ENCODE measurements at regions not wholly inside any gene's neighbourhood (a gene's known extent, or its start where the extent isn't known, plus 50 kb on each side); places are given as distances from the start of the nearest gene placed in this dataset.
"Not testable (repeated sequence)": the region's sequence is repeated elsewhere in the genome, so short reads cannot be mapped to it uniquely, and the experiment has no call there.

DNA sequence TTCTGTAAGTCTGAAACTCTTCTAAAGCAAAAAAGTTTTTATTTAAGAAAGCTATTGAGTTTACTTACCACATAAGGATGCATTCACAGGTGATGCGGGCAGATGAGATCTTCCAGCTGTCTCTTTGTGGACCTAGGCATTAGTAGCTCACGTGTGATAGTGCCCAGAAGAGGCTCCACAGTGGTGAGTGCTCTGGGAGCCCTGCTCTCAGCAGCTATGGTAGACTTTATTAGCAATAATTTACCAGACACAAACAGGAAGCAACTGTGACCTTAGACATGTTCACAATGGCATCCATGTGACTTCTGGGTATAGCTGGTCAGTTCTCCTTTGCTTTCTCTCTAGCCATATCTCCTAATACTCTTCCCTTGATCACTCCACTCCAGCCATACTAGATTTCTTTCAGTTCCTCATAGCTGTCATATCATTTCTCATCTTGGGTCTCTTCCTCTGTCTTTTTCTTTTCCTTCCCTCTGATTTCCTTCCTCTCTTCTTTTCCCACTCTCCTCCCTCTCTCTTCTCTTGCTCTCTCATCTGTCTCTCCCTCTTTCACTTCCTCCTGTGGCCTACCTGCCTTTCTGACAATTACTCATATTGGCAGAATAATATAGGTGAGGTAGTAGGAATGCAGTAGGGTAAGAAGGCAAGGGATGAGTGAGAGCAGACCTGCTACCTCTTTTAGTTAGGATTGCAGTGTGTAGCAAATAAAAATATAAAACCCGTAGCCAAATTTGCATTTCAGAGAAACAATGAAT, 75.2 kb upstream of the SCAF11 start:
- no peaks in the 10 kb centered on the region for H3K27me3 ChIP-seq (replicated peaks)
- in situ Hi-C loops (cut with HindIII; ENCODE audit: low pct_ligation_motif_present, low sequenced_read_pairs) = no loop called here
- DNase-seq = no peak
- no peak overlapping the region for H3K27ac ChIP-seq
- TF ChIP-seq, protein P1, sequence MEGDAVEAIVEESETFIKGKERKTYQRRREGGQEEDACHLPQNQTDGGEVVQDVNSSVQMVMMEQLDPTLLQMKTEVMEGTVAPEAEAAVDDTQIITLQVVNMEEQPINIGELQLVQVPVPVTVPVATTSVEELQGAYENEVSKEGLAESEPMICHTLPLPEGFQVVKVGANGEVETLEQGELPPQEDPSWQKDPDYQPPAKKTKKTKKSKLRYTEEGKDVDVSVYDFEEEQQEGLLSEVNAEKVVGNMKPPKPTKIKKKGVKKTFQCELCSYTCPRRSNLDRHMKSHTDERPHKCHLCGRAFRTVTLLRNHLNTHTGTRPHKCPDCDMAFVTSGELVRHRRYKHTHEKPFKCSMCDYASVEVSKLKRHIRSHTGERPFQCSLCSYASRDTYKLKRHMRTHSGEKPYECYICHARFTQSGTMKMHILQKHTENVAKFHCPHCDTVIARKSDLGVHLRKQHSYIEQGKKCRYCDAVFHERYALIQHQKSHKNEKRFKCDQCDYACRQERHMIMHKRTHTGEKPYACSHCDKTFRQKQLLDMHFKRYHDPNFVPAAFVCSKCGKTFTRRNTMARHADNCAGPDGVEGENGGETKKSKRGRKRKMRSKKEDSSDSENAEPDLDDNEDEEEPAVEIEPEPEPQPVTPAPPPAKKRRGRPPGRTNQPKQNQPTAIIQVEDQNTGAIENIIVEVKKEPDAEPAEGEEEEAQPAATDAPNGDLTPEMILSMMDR (IDR thresholded peaks at IDR 0.05; ENCODE audit: low read depth, low read length, missing control alignments) = no peak
- no peak overlapping the region for H3K4me3 ChIP-seq (ENCODE audit: low read depth, low read length)
- H3K36me3 ChIP-seq (replicated peaks) = no peaks in the 10 kb centered on the region

DNA sequence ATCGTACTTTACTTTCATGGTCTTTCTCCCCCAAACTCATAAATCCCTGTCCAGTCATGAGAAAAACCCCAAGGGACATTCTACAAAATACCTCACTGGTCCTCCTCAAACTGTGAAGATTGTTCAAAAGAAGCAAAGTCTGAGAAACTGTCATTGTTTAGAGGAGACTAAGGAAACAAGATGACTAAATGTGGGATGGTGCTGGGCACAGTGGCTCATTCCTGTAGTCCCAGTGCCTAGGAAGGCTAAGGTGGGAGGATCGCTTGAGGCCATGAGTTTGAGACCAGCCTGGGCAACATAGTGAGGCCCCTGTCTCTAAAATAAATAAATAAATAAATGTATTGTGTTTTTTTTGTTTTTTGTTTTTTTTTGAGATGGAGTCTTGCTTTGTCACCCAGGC, 74.2 kb upstream of the SCAF11 start:
- no peaks in the 10 kb centered on the region for H3K36me3 ChIP-seq (replicated peaks)
- H3K4me3 ChIP-seq (ENCODE audit: low read depth, low read length) = no peak overlapping the region
- DNase-seq = no peak
- H3K27me3 ChIP-seq (replicated peaks) = no peaks in the 10 kb centered on the region
- in situ Hi-C loops (cut with HindIII; ENCODE audit: low pct_ligation_motif_present, low sequenced_read_pairs) = no loop called here
- no peak overlapping the region for H3K27ac ChIP-seq
- TF ChIP-seq, protein P1 (IDR thresholded peaks at IDR 0.05; ENCODE audit: low read depth, low read length, missing control alignments) = no peak

DNA sequence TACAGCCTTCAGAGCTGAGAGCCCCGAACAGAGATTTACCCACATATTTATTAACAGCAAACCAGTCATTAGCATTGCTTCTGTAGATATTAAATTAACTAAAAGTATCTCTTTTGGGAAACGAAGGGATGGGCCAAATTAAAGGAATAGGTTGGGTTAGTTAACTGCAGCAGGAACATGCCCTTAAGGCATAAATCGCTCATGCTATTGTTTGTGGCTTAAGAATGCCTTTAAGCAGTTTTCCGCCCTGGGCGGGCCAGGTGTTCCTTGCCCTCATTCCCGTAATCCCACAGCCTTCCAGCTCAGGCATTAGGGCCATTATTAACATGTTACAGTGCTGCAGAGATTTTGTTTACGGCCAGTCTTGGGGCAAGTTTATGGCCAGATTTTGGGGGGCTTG, 68.3 kb upstream of the SCAF11 start:
- DNase-seq; H3K27ac ChIP-seq; H3K27me3 ChIP-seq (replicated peaks); H3K36me3 ChIP-seq (replicated peaks); in situ Hi-C loops (cut with HindIII; ENCODE audit: low pct_ligation_motif_present, low sequenced_read_pairs); H3K4me3 ChIP-seq (ENCODE audit: low read depth, low read length): not testable (repeated sequence)

DNA sequence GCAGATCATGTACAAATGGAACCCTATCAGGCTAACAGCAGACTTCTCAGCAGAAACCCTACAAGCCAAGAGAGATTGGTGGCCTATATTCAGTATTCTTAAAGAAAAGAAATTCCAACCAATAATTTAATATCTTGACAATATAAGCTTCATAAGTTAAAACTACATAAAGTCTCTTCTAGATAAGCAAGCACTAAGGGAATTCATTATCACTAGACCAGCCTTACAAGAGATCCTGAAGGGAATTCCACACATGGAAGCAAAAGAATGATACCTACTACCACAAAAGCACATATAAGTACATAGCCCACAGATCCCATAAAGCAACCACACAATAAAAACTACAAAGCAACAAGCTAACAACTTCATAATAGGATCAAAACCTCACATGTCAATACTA, 60.4 kb upstream of the SCAF11 start:
- no peaks in the 10 kb centered on the region for H3K36me3 ChIP-seq (replicated peaks)
- no peak overlapping the region for H3K4me3 ChIP-seq (ENCODE audit: low read depth, low read length)
- DNase-seq = no peak
- in situ Hi-C loops (cut with HindIII; ENCODE audit: low pct_ligation_motif_present, low sequenced_read_pairs) = no loop called here
- no peak overlapping the region for H3K27ac ChIP-seq
- TF ChIP-seq, protein P1 (IDR thresholded peaks at IDR 0.05; ENCODE audit: low read depth, low read length, missing control alignments) = no peak
- H3K27me3 ChIP-seq (replicated peaks) = no peaks in the 10 kb centered on the region

DNA sequence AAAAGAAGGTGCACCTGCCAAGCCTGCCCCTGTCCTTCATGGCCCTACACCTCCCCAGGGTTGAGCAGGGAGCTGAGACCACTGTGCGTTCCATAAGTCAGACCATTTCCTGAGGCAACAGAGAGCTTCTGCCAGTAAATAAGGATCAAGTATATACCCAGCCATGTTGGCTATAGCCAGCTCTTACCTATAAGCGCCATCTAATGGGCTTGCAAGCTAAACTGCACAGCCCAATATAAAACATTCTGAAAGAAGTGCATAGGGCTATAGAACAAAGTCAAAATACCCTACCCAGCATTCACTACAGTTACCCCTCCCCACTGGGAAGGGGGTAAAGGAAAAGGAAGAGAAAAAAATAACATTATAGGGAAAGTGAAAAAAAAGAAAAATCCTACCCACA, 59.3 kb upstream of the SCAF11 start:
- DNase-seq = no peak
- H3K4me3 ChIP-seq (ENCODE audit: low read depth, low read length) = no peak overlapping the region
- no peaks in the 10 kb centered on the region for H3K27me3 ChIP-seq (replicated peaks)
- no peak overlapping the region for H3K27ac ChIP-seq
- in situ Hi-C loops (cut with HindIII; ENCODE audit: low pct_ligation_motif_present, low sequenced_read_pairs) = no loop called here
- TF ChIP-seq, protein P1 (IDR thresholded peaks at IDR 0.05; ENCODE audit: low read depth, low read length, missing control alignments) = no peak
- no peaks in the 10 kb centered on the region for H3K36me3 ChIP-seq (replicated peaks)

DNA sequence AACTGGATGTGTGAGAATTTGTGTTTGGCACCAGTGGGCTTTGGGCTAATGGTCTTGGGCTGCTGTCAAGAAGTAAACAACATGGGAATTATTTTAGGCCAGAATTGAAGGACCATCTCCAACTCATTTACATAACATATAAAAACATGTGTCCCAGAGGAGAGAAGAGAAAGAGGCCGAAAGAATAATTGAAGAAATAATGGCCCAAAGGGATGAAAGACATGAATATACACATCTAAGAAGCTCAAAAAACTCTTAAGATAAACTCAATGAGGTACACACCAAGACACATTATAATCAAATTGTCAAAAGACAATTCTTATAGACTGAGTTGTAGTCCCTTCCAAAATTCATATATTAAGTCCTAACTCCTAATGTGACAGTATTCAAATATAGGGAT, 56.1 kb upstream of the SCAF11 start:
- Histone ChIP-seq H3K27ac (no peak overlapping the region), H3K4me3 (ENCODE audit: low read depth, low read length) (no peak overlapping the region), H3K27me3 (replicated peaks) (no peaks in the 10 kb centered on the region), H3K36me3 (replicated peaks) (no peaks in the 10 kb centered on the region)
- in situ Hi-C loops (cut with HindIII; ENCODE audit: low pct_ligation_motif_present, low sequenced_read_pairs) = no loop called here
- TF ChIP-seq, protein P1 (IDR thresholded peaks at IDR 0.05; ENCODE audit: low read depth, low read length, missing control alignments) = no peak
- DNase-seq = no peak

Data from brain microvascular endothelial cell (primary cell).